GM12878 (cell line): ENCODE measurements at regions not wholly inside any gene's neighbourhood (a gene's known extent, or its start where the extent isn't known, plus 50 kb on each side); places are given as distances from the start of the nearest gene placed in this dataset.

ENCODE experiments used
- ATAC-seq: fragments of 200-7000 bp; cut with Tn5 transposase; 3 replicates; pipeline ENCODE4 v1.9.1; 2020; ENCODE audit warnings: mild to moderate bottlenecking, moderate library complexity
- BruUV-seq: library from RNA; stranded (reverse); fragments of 400-500 nt; replicated peaks from 2 replicates; lab custom pipeline; 2021; lab: Mats Ljungman, UMichigan
- CTCF ChIA-PET: fragments of 300-600 bp; sonication (Branson Sonifier 250); formaldehyde crosslinking; extraction: SDS; loops from one replicate; lab custom pipeline; 2021; ENCODE audit warnings: inconsistent platforms; lab: Yijun Ruan, JAX
- POLR2A ChIA-PET: fragments of 350-600 bp; formaldehyde crosslinking; extraction: SDS; loops from one replicate; lab custom pipeline; 2021; ENCODE audit warnings: inconsistent platforms; lab: Charles Lee
- RAD21 ChIA-PET: fragments of 300-600 bp; sonication (Branson Sonifier 250); formaldehyde crosslinking; loops from one replicate; lab custom pipeline; 2023; ENCODE audit warnings: antibody characterized with exemption; ENCODE audit not compliant: unreplicated experiment; lab: Charles Lee
- SMC1A ChIA-PET: fragments of 300-600 bp; sonication (Branson Sonifier 250); formaldehyde crosslinking; loops from one replicate; lab custom pipeline; 2023; ENCODE audit not compliant: unreplicated experiment, uncharacterized antibody; lab: Charles Lee
- DNase-seq: peaks from one replicate; pipeline ENCODE4 v3.0.0-alpha.2; 2011; ENCODE audit warnings: low read depth, low spot score
- FAIRE-seq: peaks from 3 replicates; lab custom pipeline; 2011; peaks lifted over from hg19 to GRCh38; lab: Jason Lieb, UNC
- H2AFZ ChIP-seq: 2 replicates; pipeline ENCODE4 v1.6.0; 2011; ENCODE audit warnings: low read depth, low read length, control low read depth; ENCODE audit not compliant: control insufficient read depth
- H3K27ac ChIP-seq: 2 replicates; pipeline ENCODE4 v1.5.1; 2011; ENCODE audit warnings: control low read depth; ENCODE audit not compliant: control insufficient read depth, insufficient read depth
- H3K27me3 ChIP-seq, 2 experiments: replicated peaks in 1 of 2; 2 replicates each; pipeline versions ENCODE4 v1.6.0 to v1.6.1; 2011; ENCODE audit warnings: low read length in 1 of 2; ENCODE audit not compliant: control insufficient read depth in 2 of 2, insufficient read depth in 2 of 2
- H3K36me3 ChIP-seq, 2 experiments: 2 replicates each; pipeline ENCODE4 v1.5.1; 2011; ENCODE audit warnings: low read length in 1 of 2; ENCODE audit not compliant: control insufficient read depth in 2 of 2, insufficient read depth in 2 of 2
- H3K4me1 ChIP-seq: 2 replicates; pipeline ENCODE4 v1.6.1; 2011; ENCODE audit warnings: mild to moderate bottlenecking, low read length, moderate library complexity, mixed read lengths; ENCODE audit not compliant: control insufficient read depth, insufficient read depth
- H3K4me2 ChIP-seq: 2 replicates; pipeline ENCODE4 v1.6.0; 2011; ENCODE audit warnings: control low read depth; ENCODE audit not compliant: control insufficient read depth, insufficient read depth
- H3K4me3 ChIP-seq: fragments of 200-600 bp; sonication (generic); 2 replicates; pipeline ENCODE4 v1.5.1; 2016
- H3K79me2 ChIP-seq: 2 replicates; pipeline ENCODE4 v1.6.0; 2011; ENCODE audit warnings: low read length; ENCODE audit not compliant: control insufficient read depth, insufficient read depth
- H3K9ac ChIP-seq: 2 replicates; pipeline ENCODE4 v1.8.0; 2011; ENCODE audit warnings: low read length, control low read depth, mixed read lengths; ENCODE audit not compliant: control insufficient read depth, insufficient read depth
- H3K9me3 ChIP-seq: replicated peaks from 3 replicates; pipeline ENCODE4 v1.5.1; 2011; ENCODE audit warnings: mild to moderate bottlenecking, low read length; ENCODE audit not compliant: control insufficient read depth, insufficient read depth
- H4K20me1 ChIP-seq: 2 replicates; pipeline ENCODE4 v1.6.0; 2011; ENCODE audit not compliant: control insufficient read depth, insufficient read depth
- BRCA1 ChIP-seq: IDR thresholded peaks from 2 replicates; pipeline ENCODE4 v1.6.1; 2011; ENCODE audit warnings: low read depth, low read length, improper control_type of control experiment
- KLF5 ChIP-seq: fragments of 450-650 bp; IDR thresholded peaks from 2 replicates; pipeline ENCODE4 v1.6.1; 2014; ENCODE audit warnings: mild to moderate bottlenecking; ENCODE audit not compliant: partially characterized antibody
- NR2F1 ChIP-seq: fragments of 450-650 bp; conservative IDR thresholded peaks from 2 replicates; pipeline ENCODE4 v1.6.1; 2017; ENCODE audit warnings: mild to moderate bottlenecking
- POLR2AphosphoS5 ChIP-seq: IDR thresholded peaks from 2 replicates; pipeline ENCODE4 v1.6.1; 2011; ENCODE audit warnings: mild to moderate bottlenecking, low read length, inconsistent platforms
- SPI1 ChIP-seq: IDR thresholded peaks from 2 replicates; pipeline ENCODE4 v1.6.1; 2011; ENCODE audit warnings: low read depth, mild to moderate bottlenecking, low read length, moderate library complexity, borderline replicate concordance; ENCODE audit not compliant: insufficient read depth
- SUPT20H ChIP-seq: IDR thresholded peaks from 2 replicates; pipeline ENCODE4 v1.6.1; 2011; ENCODE audit warnings: low read depth, mild to moderate bottlenecking, low read length, moderate library complexity, borderline replicate concordance; ENCODE audit not compliant: control insufficient read depth
- TARDBP ChIP-seq: IDR thresholded peaks from 2 replicates; pipeline ENCODE4 v1.6.1; 2016; ENCODE audit warnings: borderline replicate concordance
- ZNF217 ChIP-seq: fragments of 450-650 bp; IDR thresholded peaks from 2 replicates; pipeline ENCODE4 v1.6.1; 2017; ENCODE audit warnings: antibody characterized with exemption, mild to moderate bottlenecking
- ZNF24 ChIP-seq: fragments of 450-650 bp; IDR thresholded peaks from 2 replicates; pipeline ENCODE4 v1.6.1; 2017; ENCODE audit warnings: antibody characterized with exemption, mild to moderate bottlenecking
- ZNF687 ChIP-seq: fragments of 450-650 bp; IDR thresholded peaks from 2 replicates; pipeline ENCODE4 v1.6.1; 2017; ENCODE audit warnings: mild to moderate bottlenecking, moderate library complexity
- WGBS: methylation state at CpG from one replicate; pipeline ENCODE4 v1.1.6; 2016; ENCODE audit warnings: low lambda C conversion rate; ENCODE audit not compliant: insufficient replicate concordance, insufficient coverage; ENCODE audit errors: missing lambda C conversion rate; 5-methylcytosine and 5-hydroxymethylcytosine counted together
- in situ Hi-C: fragments of 300-500 bp; cut with MboI; formaldehyde crosslinking; loops from 9 replicates; pipeline ENCODE4 v1.14.3; 2018; ENCODE audit warnings: mixed read lengths
- intact Hi-C: fragments of 100-400 bp; cut with micrococcal nuclease; formaldehyde crosslinking; loops from one replicate; pipeline ENCODE4 v1.14.2; 2022; ENCODE audit not compliant: unreplicated experiment
- TF ChIP-seq, protein P1 (sequence below): IDR thresholded peaks from 2 replicates; pipeline ENCODE4 v1.6.1; 2011; ENCODE audit warnings: low read depth, mild to moderate bottlenecking, low read length, moderate library complexity, borderline replicate concordance; ENCODE audit errors: extremely low read depth
- TF ChIP-seq, protein P2 (sequence below): fragments of 450-650 bp; IDR thresholded peaks from 2 replicates; pipeline ENCODE4 v1.6.1; 2014; ENCODE audit warnings: mild to moderate bottlenecking

GRCh38 chr21:35163411-35163810, 114.3 kb upstream of the RUNX1 start (continued):
- no peak for TF ChIP-seq TARDBP

DNA sequence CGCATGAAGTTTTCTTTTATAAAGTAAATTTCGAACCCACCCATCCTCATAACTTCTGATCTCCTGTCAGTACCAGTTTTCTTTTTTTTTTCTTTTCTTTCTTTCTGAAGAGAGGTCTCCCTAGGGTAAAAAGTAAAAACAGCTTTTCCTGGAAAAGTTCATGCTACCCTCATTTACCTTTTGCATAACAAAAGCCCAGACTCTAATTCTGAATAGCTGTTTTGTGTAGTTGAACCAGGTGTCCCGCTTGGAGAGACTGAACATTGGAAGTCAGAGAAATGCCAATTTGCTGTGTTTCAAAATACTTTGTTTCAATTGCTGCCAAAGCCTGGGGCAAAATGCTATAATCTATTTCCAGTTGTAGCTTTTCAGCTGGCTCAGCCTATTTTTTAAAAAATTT, 113.7 kb upstream of the RUNX1 start:
- DNase-seq = no peak
- no peak overlapping the region for H3K4me3 ChIP-seq
- no peaks in the 10 kb centered on the region for H4K20me1 ChIP-seq
- WGBS = 27% methylated on average over 3 of the region's 3 CpGs
- H3K9ac ChIP-seq = no peak overlapping the region
- H3K4me1 ChIP-seq = no peaks in the 10 kb centered on the region
- H2AFZ ChIP-seq = no peak overlapping the region
- H3K36me3 ChIP-seq = no peaks in the 10 kb centered on the region
- no peak overlapping the region for H3K27ac ChIP-seq
- no peak for TF ChIP-seq SUPT20H
- no peak for FAIRE-seq
- no peaks in the 10 kb centered on the region for H3K27me3 ChIP-seq
- ChIA-PET RAD21 (no interaction called here), CTCF (no interaction called here), POLR2A (no interaction called here), SMC1A (no interaction called here)
- H3K79me2 ChIP-seq = no peaks in the 10 kb centered on the region
- H3K9me3 ChIP-seq = peaks cover 1% of the 10 kb centered on the region; the same call in 1 of the 3 replicates
- in situ Hi-C loops (no loop called here), intact Hi-C loops (no loop called here)
- H3K4me2 ChIP-seq = no peak overlapping the region
- no TSS peak for BruUV-seq
- ATAC-seq = no peak

DNA sequence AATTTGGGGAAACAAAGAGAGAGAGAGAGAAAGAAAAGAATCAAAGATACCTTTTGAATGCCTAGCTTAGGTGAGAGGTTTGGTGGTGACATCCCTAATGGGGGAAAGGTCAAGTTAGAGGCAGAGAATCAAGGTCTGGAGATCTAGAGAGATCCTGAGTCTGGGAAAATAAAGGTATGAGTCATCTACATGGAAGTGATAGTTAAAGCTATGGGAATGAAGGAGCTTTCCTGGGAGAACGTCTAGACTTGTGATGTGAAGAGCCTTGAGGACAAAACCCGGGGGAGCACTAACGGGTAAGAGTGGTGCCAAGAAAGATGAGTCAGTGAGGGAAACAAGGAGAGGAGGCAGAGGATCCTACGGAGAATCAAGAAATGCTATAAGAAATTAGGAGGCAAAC, 110.8 kb upstream of the RUNX1 start:
- ChIA-PET SMC1A (no interaction called here), CTCF (no interaction called here), POLR2A (no interaction called here), RAD21 (no interaction called here)
- Histone ChIP-seq H3K27ac (no peak overlapping the region), H3K27me3 (no peaks in the 10 kb centered on the region), H3K4me1 (no peaks in the 10 kb centered on the region), H3K4me3 (no peak overlapping the region), H3K79me2 (no peaks in the 10 kb centered on the region), H3K9me3 (peaks cover 3% of the 10 kb centered on the region; the same call in 1 of the 3 replicates), H4K20me1 (no peaks in the 10 kb centered on the region), H2AFZ (no peak overlapping the region), H3K4me2 (no peak overlapping the region), H3K36me3 (no peaks in the 10 kb centered on the region), H3K9ac (no peak overlapping the region)
- intact Hi-C loops (no loop called here), in situ Hi-C loops (no loop called here)
- DNase-seq = no peak
- ATAC-seq = no peak
- no peak for FAIRE-seq
- 38% methylated on average over 4 of the region's 4 CpGs for WGBS
- BruUV-seq = no TSS peak
- TF ChIP-seq BRCA1 (no peak), POLR2AphosphoS5 (no peak), NR2F1 (no peak), ZNF24 (no peak), SPI1 (no peak), KLF5 (no peak), ZNF687 (no peak), ZNF217 (no peak)
- TF ChIP-seq, protein P1, sequence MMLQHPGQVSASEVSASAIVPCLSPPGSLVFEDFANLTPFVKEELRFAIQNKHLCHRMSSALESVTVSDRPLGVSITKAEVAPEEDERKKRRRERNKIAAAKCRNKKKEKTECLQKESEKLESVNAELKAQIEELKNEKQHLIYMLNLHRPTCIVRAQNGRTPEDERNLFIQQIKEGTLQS = no peak
- TF ChIP-seq, protein P2, sequence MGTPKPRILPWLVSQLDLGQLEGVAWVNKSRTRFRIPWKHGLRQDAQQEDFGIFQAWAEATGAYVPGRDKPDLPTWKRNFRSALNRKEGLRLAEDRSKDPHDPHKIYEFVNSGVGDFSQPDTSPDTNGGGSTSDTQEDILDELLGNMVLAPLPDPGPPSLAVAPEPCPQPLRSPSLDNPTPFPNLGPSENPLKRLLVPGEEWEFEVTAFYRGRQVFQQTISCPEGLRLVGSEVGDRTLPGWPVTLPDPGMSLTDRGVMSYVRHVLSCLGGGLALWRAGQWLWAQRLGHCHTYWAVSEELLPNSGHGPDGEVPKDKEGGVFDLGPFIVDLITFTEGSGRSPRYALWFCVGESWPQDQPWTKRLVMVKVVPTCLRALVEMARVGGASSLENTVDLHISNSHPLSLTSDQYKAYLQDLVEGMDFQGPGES = no peak
